Astrocyte (in vitro differentiated cells and primary cell): ENCODE measurements at regions not wholly inside any gene's neighbourhood (a gene's known extent, or its start where the extent isn't known, plus 50 kb on each side); places are given as distances from the start of the nearest gene placed in this dataset.

Experiments used
- DNase-seq: peaks from one replicate; pipeline ENCODE4 v3.0.0-alpha.2; 2010; ENCODE audit warnings: low read depth
- FAIRE-seq: peaks from 2 replicates; lab custom pipeline; 2011; peaks lifted over from hg19 to GRCh38; lab: Jason Lieb, UNC
- H2AFZ ChIP-seq: 2 replicates; pipeline ENCODE4 v1.6.0; 2012; ENCODE audit warnings: low read depth, low read length, inconsistent platforms
- H3K27ac ChIP-seq: 2 replicates; pipeline ENCODE4 v1.5.1; 2011; ENCODE audit warnings: low read depth, low read length, inconsistent platforms
- H3K27me3 ChIP-seq: 2 replicates; pipeline ENCODE4 v1.6.0; 2011; ENCODE audit warnings: low read length, inconsistent platforms; ENCODE audit not compliant: insufficient read depth
- H3K36me3 ChIP-seq: 2 replicates; pipeline ENCODE4 v1.5.1; 2011; ENCODE audit warnings: low read length, inconsistent platforms; ENCODE audit not compliant: insufficient read depth
- H3K4me1 ChIP-seq: 2 replicates; pipeline ENCODE4 v1.5.1; 2011; ENCODE audit warnings: low read length, inconsistent platforms; ENCODE audit not compliant: insufficient read depth
- H3K4me2 ChIP-seq: 2 replicates; pipeline ENCODE4 v1.6.0; 2012; ENCODE audit warnings: low read length, inconsistent platforms
- H3K4me3 ChIP-seq: 2 replicates; pipeline ENCODE4 v1.5.1; 2011; ENCODE audit warnings: low read depth, mild to moderate bottlenecking, low read length, inconsistent platforms; ENCODE audit not compliant: insufficient read depth
- H3K79me2 ChIP-seq: 2 replicates; pipeline ENCODE4 v1.6.0; 2012; ENCODE audit warnings: mild to moderate bottlenecking, low read length, inconsistent platforms; ENCODE audit not compliant: insufficient read depth
- H3K9ac ChIP-seq: 2 replicates; pipeline ENCODE4 v1.6.0; 2012; ENCODE audit warnings: mild to moderate bottlenecking, low read length, inconsistent platforms
- H3K9me3 ChIP-seq: 2 replicates; pipeline ENCODE4 v1.5.1; 2012; ENCODE audit warnings: low read depth, mild to moderate bottlenecking, low read length, inconsistent platforms; ENCODE audit not compliant: insufficient read depth
- H4K20me1 ChIP-seq: 2 replicates; pipeline ENCODE4 v1.6.0; 2012; ENCODE audit warnings: low read length, inconsistent platforms; ENCODE audit not compliant: insufficient read depth
- H3K27ac Mint-ChIP-seq: one replicate; pipeline ENCODE4 v1.8.0; 2021; ENCODE audit warnings: mild to moderate bottlenecking, mixed read lengths; ENCODE audit not compliant: unreplicated experiment
- H3K27me3 Mint-ChIP-seq: one replicate; pipeline ENCODE4 v1.8.0; 2021; ENCODE audit warnings: low read depth, mixed read lengths; ENCODE audit not compliant: unreplicated experiment
- H3K36me3 Mint-ChIP-seq: one replicate; pipeline ENCODE4 v1.8.0; 2021; ENCODE audit warnings: low read depth, mixed read lengths; ENCODE audit not compliant: unreplicated experiment
- H3K4me1 Mint-ChIP-seq: one replicate; pipeline ENCODE4 v1.8.0; 2021; ENCODE audit warnings: low read depth, mixed read lengths; ENCODE audit not compliant: unreplicated experiment
- H3K4me3 Mint-ChIP-seq: one replicate; pipeline ENCODE4 v1.8.0; 2021; ENCODE audit warnings: mild to moderate bottlenecking, moderate library complexity, mixed read lengths; ENCODE audit not compliant: unreplicated experiment
- H3K9me3 Mint-ChIP-seq: one replicate; pipeline ENCODE4 v1.8.0; 2021; ENCODE audit warnings: mild to moderate bottlenecking, mixed read lengths; ENCODE audit not compliant: unreplicated experiment
- EZH2 ChIP-seq: IDR thresholded peaks from 2 replicates; pipeline ENCODE4 v1.6.1; 2012; ENCODE audit warnings: mild to moderate bottlenecking, low read length, inconsistent platforms; ENCODE audit not compliant: insufficient read depth
- TF ChIP-seq, protein P1 (sequence below): IDR thresholded peaks from 2 replicates; pipeline ENCODE4 v1.5.1; 2011; ENCODE audit warnings: low read depth, mild to moderate bottlenecking, inconsistent platforms, low read length, moderate library complexity; ENCODE audit not compliant: insufficient read depth

DNA sequence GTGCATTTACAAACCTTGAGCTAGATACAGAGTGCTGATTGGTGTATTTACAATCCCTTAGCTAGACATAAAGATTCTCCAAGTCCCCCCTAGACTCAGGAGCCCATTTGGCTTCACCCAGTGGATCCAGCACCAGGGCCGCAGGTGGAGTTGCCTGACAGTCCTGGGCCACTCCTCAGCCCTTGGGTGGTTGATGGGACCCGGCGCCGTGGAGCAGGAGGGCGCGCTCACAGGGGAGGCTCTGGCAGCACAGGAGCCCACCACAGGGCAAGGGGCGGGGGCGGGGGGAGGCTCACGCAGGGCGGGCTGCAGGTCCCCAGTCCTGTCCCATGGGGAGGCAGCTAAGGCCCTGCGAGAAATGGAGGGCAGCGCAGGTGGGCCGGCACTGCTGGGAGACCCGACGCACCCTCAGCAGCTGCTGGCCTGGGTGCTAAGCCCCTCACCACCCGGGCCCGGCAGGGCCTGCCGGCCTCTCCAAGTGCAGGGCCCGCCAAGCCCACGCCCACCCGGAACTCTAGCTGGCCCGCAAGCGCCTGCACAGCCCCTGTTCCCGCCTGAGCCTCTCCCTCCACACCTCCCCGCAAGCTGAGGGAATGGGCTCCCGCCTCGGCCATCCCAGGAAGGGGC is 613.5 kb downstream of the TLE4 start:
- FAIRE-seq (no peak), DNase-seq (no peak)
- Histone ChIP-seq H4K20me1 (no peaks in the 10 kb centered on the region), H2AFZ (no peak overlapping the region), H3K36me3 (no peaks in the 10 kb centered on the region), H3K79me2 (no peaks in the 10 kb centered on the region), H3K27me3 (no peaks in the 10 kb centered on the region), H3K9ac (no peak overlapping the region), H3K27ac (no peak overlapping the region), H3K9me3 (peaks cover 4% of the 10 kb centered on the region), H3K4me3 (no peak overlapping the region), H3K4me1 (no peaks in the 10 kb centered on the region), H3K4me2 (no peak overlapping the region)
- Mint-ChIP-seq H3K4me1 (no peaks in the 10 kb centered on the region), H3K4me3 (no peak overlapping the region), H3K9me3 (no peaks in the 10 kb centered on the region), H3K27me3 (no peaks in the 10 kb centered on the region), H3K36me3 (no peaks in the 10 kb centered on the region), H3K27ac (no peak overlapping the region)
- TF ChIP-seq EZH2, result no peak
- TF ChIP-seq, protein P1, sequence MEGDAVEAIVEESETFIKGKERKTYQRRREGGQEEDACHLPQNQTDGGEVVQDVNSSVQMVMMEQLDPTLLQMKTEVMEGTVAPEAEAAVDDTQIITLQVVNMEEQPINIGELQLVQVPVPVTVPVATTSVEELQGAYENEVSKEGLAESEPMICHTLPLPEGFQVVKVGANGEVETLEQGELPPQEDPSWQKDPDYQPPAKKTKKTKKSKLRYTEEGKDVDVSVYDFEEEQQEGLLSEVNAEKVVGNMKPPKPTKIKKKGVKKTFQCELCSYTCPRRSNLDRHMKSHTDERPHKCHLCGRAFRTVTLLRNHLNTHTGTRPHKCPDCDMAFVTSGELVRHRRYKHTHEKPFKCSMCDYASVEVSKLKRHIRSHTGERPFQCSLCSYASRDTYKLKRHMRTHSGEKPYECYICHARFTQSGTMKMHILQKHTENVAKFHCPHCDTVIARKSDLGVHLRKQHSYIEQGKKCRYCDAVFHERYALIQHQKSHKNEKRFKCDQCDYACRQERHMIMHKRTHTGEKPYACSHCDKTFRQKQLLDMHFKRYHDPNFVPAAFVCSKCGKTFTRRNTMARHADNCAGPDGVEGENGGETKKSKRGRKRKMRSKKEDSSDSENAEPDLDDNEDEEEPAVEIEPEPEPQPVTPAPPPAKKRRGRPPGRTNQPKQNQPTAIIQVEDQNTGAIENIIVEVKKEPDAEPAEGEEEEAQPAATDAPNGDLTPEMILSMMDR, result no peak

DNA sequence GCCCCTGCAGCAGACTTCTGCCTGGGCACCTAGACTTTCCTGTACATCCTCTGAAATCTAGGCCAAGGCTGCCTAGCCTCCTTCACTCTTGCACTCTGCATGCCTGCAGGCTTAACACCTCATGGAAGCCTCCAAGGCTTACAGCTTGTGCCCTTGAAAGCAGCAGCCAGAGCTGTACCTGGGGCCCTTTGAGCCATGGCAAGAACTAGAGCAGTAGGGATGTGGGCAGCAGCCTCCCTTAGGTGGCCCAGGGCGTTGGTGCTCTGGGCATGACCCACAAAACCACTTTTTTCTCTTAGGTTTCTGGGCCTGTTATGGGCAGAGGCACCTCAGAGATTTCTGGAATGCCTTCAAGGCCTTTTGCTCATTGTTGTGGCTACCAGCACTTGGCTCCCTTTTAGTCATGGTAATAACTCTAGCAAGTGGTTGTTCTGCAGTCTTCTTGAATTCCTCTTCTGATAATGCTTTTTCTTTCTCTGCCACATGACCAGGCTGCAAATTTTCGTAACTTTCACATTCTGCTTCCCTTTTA is 606.2 kb downstream of the TLE4 start:
- Mint-ChIP-seq H3K27ac (no peak overlapping the region), H3K4me3 (no peak overlapping the region), H3K36me3 (no peaks in the 10 kb centered on the region), H3K27me3 (no peaks in the 10 kb centered on the region), H3K9me3 (peaks cover 7% of the 10 kb centered on the region), H3K4me1 (no peaks in the 10 kb centered on the region)
- FAIRE-seq, result no peak
- H3K36me3 ChIP-seq, result no peaks in the 10 kb centered on the region
- no peak overlapping the region for H3K9ac ChIP-seq
- H4K20me1 ChIP-seq, result no peaks in the 10 kb centered on the region
- DNase-seq, result peak; percentile 22
- no peak overlapping the region for H3K4me3 ChIP-seq
- H3K4me2 ChIP-seq, result no peak overlapping the region
- no peaks in the 10 kb centered on the region for H3K27me3 ChIP-seq
- H3K4me1 ChIP-seq, result no peaks in the 10 kb centered on the region
- H3K79me2 ChIP-seq, result no peaks in the 10 kb centered on the region
- TF ChIP-seq EZH2, result no peak
- TF ChIP-seq, protein P1, result no peak
- peaks cover 7% of the 10 kb centered on the region for H3K9me3 ChIP-seq
- H3K27ac ChIP-seq, result no peak overlapping the region
- H2AFZ ChIP-seq, result no peak overlapping the region
